ENCODE measurements at regions not wholly inside any gene's neighbourhood (a gene's known extent, or its start where the extent isn't known, plus 50 kb on each side); places are given as distances from the start of the nearest gene placed in this dataset.

DNA sequence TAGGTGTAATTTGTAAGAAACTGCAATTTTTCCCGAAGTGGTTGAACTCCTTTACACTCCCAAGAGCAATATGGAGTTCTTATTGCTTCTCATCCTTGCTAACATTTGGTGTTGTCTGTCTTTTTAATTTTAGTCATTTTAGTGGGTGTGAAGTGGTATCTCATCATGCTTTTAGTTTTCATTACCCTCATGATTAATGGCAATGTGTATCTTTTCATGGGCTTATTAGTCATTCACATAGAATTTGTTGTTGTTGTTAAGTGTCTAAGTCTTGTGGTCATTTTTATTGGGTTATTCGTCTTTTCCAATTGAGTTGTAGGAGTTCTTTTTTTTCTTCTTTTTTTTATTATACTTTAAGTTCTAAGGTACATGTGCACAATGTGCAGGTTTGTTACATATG is 238.3 kb upstream of the SESN3 start:
- DNase-seq (ENCODE audit: extremely low read depth, low read depth) = no peak
- TF ChIP-seq, protein P1, sequence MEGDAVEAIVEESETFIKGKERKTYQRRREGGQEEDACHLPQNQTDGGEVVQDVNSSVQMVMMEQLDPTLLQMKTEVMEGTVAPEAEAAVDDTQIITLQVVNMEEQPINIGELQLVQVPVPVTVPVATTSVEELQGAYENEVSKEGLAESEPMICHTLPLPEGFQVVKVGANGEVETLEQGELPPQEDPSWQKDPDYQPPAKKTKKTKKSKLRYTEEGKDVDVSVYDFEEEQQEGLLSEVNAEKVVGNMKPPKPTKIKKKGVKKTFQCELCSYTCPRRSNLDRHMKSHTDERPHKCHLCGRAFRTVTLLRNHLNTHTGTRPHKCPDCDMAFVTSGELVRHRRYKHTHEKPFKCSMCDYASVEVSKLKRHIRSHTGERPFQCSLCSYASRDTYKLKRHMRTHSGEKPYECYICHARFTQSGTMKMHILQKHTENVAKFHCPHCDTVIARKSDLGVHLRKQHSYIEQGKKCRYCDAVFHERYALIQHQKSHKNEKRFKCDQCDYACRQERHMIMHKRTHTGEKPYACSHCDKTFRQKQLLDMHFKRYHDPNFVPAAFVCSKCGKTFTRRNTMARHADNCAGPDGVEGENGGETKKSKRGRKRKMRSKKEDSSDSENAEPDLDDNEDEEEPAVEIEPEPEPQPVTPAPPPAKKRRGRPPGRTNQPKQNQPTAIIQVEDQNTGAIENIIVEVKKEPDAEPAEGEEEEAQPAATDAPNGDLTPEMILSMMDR (IDR thresholded peaks at IDR 0.05; ENCODE audit: low read depth, low read length) = no peak

DNA sequence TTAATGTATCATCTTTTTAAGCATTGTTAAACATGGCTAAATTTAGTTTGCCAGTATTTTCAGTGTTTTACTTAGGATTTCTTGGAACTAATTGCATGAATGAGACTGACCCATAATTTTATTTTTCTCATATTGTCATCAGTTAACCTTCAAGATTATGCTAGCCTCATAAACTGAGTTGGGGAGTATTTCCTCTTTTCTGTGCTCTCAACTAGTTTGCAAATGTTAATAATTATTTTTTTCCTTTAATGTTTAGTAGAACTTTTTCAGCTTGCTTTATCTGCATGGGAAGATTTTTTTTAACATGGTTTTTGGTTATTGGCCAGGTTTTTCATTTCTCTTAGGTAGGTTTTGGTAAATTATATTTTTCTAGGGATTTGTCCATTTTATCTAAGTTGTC is 235.4 kb upstream of the SESN3 start:
- DNase-seq (ENCODE audit: extremely low read depth, low read depth) = no peak
- TF ChIP-seq, protein P1 (IDR thresholded peaks at IDR 0.05; ENCODE audit: low read depth, low read length) = no peak

DNA sequence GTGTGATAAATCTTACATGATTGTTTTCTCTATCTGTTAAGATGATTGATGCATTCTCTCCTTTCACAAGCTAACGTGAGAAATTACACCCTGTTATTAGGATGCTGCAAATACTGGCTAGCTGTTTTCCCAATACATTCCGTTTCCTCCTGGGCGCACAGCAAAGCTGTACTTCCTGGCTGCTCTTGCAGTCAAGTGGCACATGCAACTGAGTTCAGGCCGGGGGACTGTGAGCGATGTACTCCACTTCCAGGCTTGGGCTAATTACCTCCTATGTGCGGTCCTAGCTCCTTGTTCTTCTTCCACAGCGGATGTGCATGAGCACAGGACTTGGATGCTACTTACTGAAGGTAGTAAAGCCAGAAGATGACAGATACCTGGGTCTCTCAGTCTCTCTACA is 234.9 kb upstream of the SESN3 start:
- no peak for DNase-seq (ENCODE audit: extremely low read depth, low read depth)
- TF ChIP-seq, protein P1 (IDR thresholded peaks at IDR 0.05; ENCODE audit: low read depth, low read length) = no peak

DNA sequence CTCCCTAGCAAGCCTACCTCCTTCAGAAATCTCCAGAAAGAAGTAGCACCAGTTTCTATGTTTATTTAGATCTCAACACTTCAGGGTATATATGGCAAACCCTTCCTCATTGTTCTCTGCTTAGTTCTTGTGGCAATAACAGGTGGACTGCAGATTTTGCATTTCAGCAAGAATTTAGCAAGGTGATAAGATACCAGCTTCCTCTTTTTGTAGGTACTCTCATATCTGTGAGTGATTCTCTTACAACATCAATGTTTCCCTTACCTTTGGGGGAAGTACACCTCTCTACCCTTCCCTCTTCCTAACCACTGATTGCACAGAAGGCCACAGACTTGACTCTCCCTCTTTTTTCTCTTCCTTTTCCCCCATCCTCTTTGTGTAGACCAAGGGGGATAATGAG is 230.9 kb upstream of the SESN3 start:
- DNase-seq (ENCODE audit: extremely low read depth, low read depth) = no peak
- TF ChIP-seq, protein P1 (IDR thresholded peaks at IDR 0.05; ENCODE audit: low read depth, low read length) = no peak

DNA sequence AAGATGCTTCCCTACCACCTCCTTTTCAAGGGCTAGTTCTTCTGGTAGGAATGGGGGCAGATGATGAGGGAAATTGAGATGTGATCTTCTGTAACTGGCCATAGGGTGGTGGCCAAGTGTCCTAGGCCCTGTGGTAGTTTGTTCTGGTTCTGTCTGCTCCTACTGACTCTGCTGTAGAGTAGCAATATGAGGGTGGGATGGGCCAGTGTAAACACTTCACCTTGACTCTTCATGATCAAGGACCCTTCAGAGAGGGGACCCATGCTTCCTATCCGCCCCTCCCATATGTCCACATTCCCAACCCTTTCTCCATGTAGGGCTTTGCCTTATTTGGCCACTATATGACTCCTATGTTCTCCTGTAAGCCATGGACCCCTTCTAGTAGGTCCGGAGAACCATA is 230.3 kb upstream of the SESN3 start:
- TF ChIP-seq, protein P1 (IDR thresholded peaks at IDR 0.05; ENCODE audit: low read depth, low read length) = no peak
- no peak for DNase-seq (ENCODE audit: extremely low read depth, low read depth)

DNA sequence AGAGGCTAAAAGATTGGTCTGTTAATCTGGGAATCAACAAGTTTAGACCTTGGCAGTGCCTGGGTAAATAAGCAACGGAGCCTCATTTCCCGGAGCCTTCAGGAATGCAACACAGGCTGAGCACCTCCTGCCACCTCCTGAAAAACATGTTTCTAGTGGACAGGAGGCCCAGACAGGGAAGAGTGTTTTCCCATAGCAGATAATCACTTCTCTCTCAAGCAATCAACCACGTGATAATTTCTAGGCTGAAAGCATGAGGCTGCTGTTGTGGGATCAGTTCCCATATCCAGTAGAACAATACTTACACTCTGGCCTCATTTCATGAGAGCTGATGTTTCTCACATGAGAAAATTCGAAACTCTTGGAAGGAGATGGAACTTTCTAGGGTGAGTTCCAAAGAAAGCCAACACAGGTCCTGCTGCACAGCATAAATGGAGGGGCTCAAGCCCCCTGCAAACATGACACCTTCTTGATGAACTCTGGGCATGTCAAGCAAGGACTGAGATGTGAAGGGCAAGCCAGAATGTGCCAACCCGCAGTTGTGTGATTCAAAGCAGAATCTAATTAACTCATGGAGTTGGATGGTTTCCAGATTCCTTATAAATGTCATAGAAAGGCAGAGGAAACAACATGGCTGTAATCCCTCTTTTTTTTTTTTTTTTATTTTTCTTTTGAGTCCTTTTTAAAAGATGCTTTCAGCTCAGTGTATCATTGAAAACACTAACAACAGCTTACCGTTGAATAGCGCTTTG is 228.5 kb upstream of the SESN3 start:
- DNase-seq (ENCODE audit: extremely low read depth, low read depth) = no peak
- TF ChIP-seq, protein P1 (IDR thresholded peaks at IDR 0.05; ENCODE audit: low read depth, low read length) = no peak

DNA sequence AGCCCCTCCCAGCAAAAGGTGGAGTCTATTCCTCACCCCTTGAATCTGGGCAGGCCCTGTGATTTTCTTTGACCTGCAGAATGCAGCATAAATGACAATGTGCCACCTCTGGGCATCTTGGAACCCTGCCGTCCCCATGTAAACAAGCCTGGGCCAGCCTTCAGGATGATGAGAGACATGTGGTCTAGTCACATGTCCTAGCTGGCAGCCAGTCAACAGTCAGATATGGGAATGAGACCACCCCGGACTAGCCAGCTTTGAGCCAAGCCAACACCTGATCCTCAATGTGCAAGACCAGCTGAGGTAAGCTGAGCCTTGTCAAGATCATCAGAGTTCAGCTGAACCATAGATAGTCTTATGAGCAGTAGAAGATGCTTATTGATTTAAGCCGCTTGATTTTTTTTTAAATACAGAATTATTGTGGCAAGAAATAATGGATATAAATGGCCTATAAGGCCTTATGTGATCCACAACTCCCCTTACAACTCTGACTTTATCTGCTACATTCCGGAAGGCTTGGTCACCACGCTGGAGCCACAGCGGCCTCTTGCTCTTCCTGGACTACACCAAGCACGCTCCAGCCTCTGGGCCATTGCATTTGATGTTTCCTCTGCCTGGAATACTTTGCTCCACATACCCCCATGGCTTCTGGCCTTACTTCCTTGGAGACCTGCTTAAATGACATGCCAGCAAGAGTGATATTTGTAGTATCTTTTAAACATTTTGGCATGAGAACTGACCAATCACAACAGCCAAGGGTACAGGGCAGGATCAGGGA is 225.9 kb upstream of the SESN3 start:
- no peak for DNase-seq (ENCODE audit: extremely low read depth, low read depth)
- TF ChIP-seq, protein P1 (IDR thresholded peaks at IDR 0.05; ENCODE audit: low read depth, low read length) = no peak

Data from AG09319 (cell line).